ENCODE measurements at regions not wholly inside any gene's neighbourhood (a gene's known extent, or its start where the extent isn't known, plus 50 kb on each side); places are given as distances from the start of the nearest gene placed in this dataset.

DNA sequence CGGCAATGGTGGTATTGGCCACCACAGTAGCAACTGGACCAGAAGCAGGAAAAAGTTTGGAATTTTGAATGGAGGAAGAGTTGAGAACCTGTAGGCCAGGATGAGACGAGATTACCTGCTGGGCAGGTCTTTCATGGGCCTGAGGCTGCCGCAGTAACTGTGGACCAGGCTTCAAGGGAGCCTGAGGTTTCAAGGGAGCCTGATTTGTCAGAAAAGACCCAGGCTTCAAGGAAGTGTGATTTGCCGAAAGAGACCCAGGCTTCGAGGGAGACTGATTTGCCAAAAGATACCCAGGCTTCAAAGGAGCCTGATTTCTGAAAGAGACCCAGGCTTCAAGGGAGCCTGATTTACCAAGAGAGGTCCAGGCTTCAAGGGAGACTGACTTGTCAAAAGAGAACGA lies 66.6 kb upstream of the ARL4D start:
- Histone ChIP-seq H3K9me3 (replicated peaks in 1 of 11) (no peaks in the 10 kb centered on the region), H3K4me1 (peaks cover 22 to 29% (median 27%) of the 10 kb centered on the region in 10 experiments), H3K36me3 (no peaks in the 10 kb centered on the region), H4K20me1 (no peaks in the 10 kb centered on the region), H3K27me3 (no peaks in the 10 kb centered on the region), H3K27ac (no peak overlapping the region), H3K4me2 (no peak overlapping the region), H3K9ac (peak overlapping the region in 3 of 11 experiments; percentile 4 to 62 (median 34); a peak in 5 of 22 replicates), H3K4me3 (no peak overlapping the region)
- TF ChIP-seq Cebpa-rat (IDR thresholded peaks at IDR 0.05): no peak

DNA sequence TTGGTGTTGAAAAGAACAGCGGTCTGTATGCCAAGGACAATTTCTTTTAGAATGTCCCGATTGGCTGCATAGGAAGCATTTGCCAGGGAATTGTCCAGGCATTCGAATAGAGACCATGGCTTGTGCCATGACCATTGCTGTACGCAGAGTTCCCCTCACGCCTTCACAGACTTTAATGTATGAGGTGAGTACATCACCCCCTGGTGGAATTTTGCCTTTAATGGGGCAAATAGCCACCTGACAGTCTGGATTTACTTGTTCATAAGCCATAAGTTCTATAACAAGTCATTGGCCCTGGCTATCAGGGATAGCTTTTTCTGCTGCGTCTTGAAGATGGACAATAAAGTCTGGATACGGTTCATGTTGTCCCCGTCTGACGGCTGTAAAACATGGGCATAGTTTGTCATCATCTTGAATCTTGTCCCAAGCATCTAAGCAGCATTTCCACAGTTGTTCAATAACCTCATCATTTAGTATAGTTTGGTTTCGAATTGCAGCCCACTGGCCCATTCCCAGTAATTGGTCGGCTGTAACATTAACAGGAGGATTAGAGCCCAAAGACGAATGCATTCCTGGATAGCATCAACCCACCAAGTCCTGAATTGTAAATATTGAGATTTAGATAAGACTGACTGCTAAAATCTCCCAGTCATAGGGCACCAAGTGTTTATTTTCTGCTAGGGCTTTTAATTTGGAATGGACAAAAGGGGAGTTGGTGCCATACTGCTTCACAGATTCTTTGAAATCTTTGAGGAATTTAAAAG lies 67.7 kb upstream of the ARL4D start:
- Histone ChIP-seq H4K20me1 (no peaks in the 10 kb centered on the region), H3K4me2 (no peak overlapping the region), H3K27ac (no peak overlapping the region), H3K4me3 (no peak overlapping the region), H3K4me1 (peaks cover 22 to 29% (median 27%) of the 10 kb centered on the region in 10 experiments), H3K27me3 (no peaks in the 10 kb centered on the region), H3K9me3 (replicated peaks in 1 of 11) (no peaks in the 10 kb centered on the region), H3K36me3 (no peaks in the 10 kb centered on the region), H3K9ac (no peak overlapping the region)
- TF ChIP-seq Cebpa-rat (IDR thresholded peaks at IDR 0.05): no peak

DNA sequence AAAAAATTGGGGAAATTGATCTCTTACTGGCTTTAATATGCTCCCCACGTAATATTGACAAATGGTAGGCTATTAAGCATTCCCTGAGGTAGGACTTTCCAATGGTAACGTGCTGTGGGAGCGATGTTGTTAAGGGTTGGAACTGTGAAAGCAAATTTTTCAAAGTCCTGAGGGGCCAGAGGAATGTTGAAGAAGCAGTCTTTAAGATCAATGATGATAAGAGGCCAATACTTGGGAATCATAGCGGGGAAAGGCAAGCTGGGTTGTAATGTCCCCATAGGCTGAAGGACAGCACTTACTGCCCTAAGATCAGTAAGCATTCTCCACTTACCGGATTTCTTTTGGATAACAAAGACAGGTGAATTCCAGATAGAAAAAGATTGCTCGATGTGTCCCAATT lies 69.6 kb upstream of the ARL4D start:
- peaks cover 19 to 31% (median 27%) of the 10 kb centered on the region in 10 experiments for H3K4me1 ChIP-seq
- no peaks in the 10 kb centered on the region for H3K27me3 ChIP-seq
- no peaks in the 10 kb centered on the region for H3K36me3 ChIP-seq
- H3K9ac ChIP-seq: no peak overlapping the region; a peak in 1 of 22 replicates
- no peaks in the 10 kb centered on the region for H4K20me1 ChIP-seq
- H3K4me3 ChIP-seq: no peak overlapping the region
- H3K27ac ChIP-seq: no peak overlapping the region
- H3K9me3 ChIP-seq (replicated peaks in 1 of 11): no peaks in the 10 kb centered on the region
- no peak overlapping the region for H3K4me2 ChIP-seq
- no peak for TF ChIP-seq Cebpa-rat (IDR thresholded peaks at IDR 0.05)

DNA sequence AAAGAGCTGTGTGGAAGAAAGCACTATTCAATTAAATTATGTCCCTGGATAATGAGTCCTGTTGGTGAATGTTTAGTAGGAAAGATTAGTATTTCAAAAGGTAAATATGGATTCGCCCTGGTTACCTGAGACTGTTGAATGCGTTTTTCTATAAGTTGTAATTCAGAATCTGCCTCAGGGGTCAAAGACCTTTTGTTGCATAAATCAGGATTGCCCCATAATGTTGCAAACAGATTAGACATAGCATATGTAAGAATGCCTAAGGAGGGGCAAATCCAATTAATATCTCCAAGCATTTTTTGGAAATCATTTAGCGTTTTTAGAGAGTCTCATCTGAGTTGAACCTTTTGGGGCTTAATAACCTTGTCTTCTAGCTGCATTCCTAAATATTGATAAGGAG lies 70.1 kb upstream of the ARL4D start:
- Histone ChIP-seq H3K9ac (no peak overlapping the region), H3K4me2 (no peak overlapping the region), H3K9me3 (replicated peaks in 1 of 11) (no peaks in the 10 kb centered on the region), H3K27me3 (no peaks in the 10 kb centered on the region), H3K4me3 (no peak overlapping the region), H3K36me3 (no peaks in the 10 kb centered on the region), H3K4me1 (peaks cover 20 to 31% (median 27%) of the 10 kb centered on the region in 10 experiments), H3K27ac (no peak overlapping the region), H4K20me1 (no peaks in the 10 kb centered on the region)
- TF ChIP-seq Cebpa-rat (IDR thresholded peaks at IDR 0.05): no peak

DNA sequence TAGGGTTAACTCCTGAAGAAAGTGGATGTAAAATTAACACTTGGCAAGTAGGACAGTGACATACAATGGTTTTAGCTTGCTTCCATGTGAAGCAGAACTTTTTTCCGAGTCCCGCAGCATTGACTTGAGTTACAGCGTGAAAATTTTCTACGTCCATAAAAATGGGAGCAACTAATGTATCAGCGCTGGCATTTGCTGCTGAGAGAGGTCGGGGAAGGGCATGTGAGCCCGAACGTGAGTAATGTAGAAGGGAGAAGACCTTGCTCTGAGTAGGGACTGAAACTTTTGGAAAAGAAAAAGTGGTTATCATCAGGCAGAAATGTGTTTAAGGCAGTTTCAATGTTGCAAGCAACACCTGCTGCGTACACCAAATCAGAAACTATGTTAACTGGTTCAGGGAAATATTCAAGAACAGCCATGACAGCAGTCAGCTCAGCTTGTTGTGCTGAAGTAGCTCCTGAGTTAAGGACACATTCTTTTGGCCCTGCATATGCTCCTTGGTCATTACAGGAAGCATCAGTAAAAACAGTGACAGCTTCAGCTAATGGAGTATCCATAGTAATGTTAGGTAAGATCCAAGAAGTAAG lies 70.9 kb upstream of the ARL4D start:
- Histone ChIP-seq H3K27me3 (no peaks in the 10 kb centered on the region), H3K4me3 (no peak overlapping the region), H3K36me3 (no peaks in the 10 kb centered on the region), H4K20me1 (no peaks in the 10 kb centered on the region), H3K9me3 (replicated peaks in 1 of 11) (no peaks in the 10 kb centered on the region), H3K4me2 (no peak overlapping the region), H3K4me1 (peaks cover 15 to 26% (median 22%) of the 10 kb centered on the region in 10 experiments), H3K27ac (no peak overlapping the region), H3K9ac (no peak overlapping the region)
- no peak for TF ChIP-seq Cebpa-rat (IDR thresholded peaks at IDR 0.05)

DNA sequence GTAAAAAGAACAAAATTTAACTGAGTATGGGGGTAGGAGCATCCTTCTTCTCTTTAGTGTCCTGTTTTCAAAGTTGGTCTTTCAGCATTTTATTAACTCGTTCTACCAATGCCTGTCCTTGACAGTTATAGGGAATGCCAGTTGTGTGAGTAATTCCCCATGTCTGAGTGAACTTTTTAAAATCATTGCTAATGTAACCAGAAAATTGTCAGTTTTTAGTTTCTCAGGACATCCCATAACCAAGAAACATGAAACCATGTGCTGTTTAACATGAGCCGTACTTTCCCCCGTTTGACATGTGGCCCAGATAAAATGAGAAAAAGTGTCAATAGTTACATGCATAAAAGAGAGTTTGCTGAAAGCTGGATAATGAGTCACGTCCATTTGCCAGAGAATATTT lies 71.4 kb upstream of the ARL4D start:
- Histone ChIP-seq H3K9ac (no peak overlapping the region), H3K4me2 (no peak overlapping the region), H3K27me3 (no peaks in the 10 kb centered on the region), H4K20me1 (no peaks in the 10 kb centered on the region), H3K9me3 (replicated peaks in 1 of 11) (no peaks in the 10 kb centered on the region), H3K4me1 (peaks cover 15 to 25% (median 22%) of the 10 kb centered on the region in 10 experiments), H3K27ac (no peak overlapping the region), H3K4me3 (no peak overlapping the region), H3K36me3 (no peaks in the 10 kb centered on the region)
- no peak for TF ChIP-seq Cebpa-rat (IDR thresholded peaks at IDR 0.05)

DNA sequence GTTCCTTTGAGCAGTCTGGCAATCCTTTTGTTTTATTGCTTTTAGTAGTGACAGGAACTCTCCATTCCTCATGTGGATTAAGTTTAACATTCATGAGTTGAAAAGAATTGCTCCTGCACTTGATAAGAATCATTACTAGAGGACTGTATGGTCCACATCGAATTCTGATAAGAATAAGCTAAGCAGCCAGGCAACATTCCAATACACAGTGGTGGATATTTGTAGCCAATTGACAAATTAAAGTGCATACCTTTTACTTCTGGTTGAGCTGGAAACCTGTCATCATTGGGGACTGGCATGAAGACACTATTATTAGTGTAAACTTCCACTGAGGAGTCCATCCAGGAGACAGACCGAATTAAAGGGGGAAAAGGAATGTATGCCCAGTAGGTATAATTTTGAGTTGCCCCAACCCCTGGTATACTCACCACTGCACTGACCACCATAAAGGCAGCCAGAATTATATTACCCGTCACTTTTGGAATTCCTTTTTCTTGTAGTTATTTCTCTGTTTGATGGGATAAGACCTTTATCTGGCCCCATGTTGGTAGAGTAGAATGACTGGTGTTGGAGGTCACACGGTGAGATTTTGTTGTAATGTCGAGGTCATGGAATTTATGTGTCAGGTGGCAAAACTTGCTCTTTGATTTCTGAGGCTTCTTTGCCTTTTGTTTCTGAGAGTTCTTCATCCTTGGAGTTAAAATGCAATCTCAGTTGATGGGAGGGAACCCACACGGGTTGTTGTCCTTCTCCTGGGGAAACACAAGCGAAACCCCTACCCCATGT lies 72.1 kb upstream of the ARL4D start:
- no peak for TF ChIP-seq Cebpa-rat (IDR thresholded peaks at IDR 0.05)
- no peaks in the 10 kb centered on the region for H4K20me1 ChIP-seq
- H3K27ac ChIP-seq: no peak overlapping the region
- H3K4me3 ChIP-seq: no peak overlapping the region
- H3K9ac ChIP-seq: no peak overlapping the region
- H3K4me1 ChIP-seq: peaks cover 20 to 27% (median 22%) of the 10 kb centered on the region in 10 experiments
- no peaks in the 10 kb centered on the region for H3K36me3 ChIP-seq
- H3K4me2 ChIP-seq: no peak overlapping the region
- H3K9me3 ChIP-seq (replicated peaks in 1 of 11): no peaks in the 10 kb centered on the region
- H3K27me3 ChIP-seq: no peaks in the 10 kb centered on the region

DNA sequence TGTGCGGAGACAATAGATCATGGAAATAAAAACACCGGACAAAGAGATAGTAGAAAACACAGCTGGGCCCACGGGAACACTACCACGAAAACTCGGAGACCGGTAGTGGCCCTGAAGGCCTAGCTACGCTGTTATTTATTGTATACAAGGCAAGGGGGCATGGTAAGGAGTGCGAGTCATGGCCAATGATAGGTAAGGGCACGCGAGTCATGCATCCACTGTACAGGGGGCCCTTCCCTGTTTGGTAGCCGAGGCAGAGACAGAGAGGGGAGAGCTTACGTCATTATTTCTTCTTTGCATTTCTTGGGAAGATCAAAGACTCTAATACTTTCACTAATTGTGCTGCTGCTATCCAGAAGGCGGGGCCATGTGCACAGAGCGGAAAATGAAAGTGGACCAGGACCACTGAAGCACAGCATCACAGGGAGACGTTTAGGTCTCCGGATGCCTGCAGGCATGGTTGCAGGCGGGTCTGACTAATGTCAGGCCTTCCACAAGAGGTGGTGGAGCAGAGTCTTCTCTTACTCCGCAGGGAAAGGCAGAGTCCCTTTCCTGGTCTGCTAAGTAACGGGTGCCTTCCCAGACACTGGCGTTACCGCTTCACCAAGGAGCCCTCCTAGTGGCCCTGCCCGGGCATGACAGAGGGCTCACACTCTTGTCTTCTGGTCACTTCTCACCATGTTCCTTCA lies 74.4 kb upstream of the ARL4D start:
- Histone ChIP-seq H3K27me3 (no peaks in the 10 kb centered on the region), H4K20me1 (no peaks in the 10 kb centered on the region), H3K4me1 (peaks cover 20 to 27% (median 22%) of the 10 kb centered on the region in 10 experiments), H3K36me3 (peaks cover 0 to 14% (median 5%) of the 10 kb centered on the region in 11 experiments; a peak in 13 of 22 replicates), H3K9ac (peak overlapping the region; percentile 31 to 65 (median 56); a peak in 20 of 22 replicates), H3K9me3 (replicated peaks in 1 of 11) (peaks cover 11 to 18% (median 14%) of the 10 kb centered on the region in 11 experiments), H3K27ac (peak overlapping the region in 9 of 11 experiments; percentile 24 to 55 (median 44); a peak in 15 of 22 replicates), H3K4me3 (peak overlapping the region; percentile 17 to 61 (median 40); a peak in 15 of 20 replicates), H3K4me2 (peak overlapping the region; percentile 82 to 98 (median 88))
- no peak for TF ChIP-seq Cebpa-rat (IDR thresholded peaks at IDR 0.05)
